ENCODE measurements at regions not wholly inside any gene's neighbourhood (a gene's known extent, or its start where the extent isn't known, plus 50 kb on each side); places are given as distances from the start of the nearest gene placed in this dataset.
A peak's percentile ranks its signal among the peaks of the same experiment; 100 is the strongest.

DNA sequence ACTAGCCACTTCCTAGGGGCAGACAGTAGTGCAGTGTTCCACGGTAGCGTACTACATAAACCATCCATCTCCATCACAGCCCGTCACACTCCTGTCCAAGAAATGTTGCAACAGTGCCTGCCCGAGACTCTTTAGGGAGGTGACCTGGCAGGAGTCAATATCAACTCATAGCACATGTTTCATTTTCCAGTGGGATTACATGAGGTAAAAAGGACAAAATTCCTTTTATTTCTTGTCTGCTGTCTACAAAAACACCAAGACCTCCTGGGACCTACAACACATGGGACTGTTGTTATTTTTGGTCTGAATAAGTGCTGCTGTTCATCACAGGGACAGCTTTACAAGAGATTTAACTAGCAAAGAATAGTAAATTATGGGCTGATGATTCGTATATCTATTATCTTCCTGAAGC is 99.9 kb downstream of the MPP7 start (continued):
- TF ChIP-seq, protein P1, sequence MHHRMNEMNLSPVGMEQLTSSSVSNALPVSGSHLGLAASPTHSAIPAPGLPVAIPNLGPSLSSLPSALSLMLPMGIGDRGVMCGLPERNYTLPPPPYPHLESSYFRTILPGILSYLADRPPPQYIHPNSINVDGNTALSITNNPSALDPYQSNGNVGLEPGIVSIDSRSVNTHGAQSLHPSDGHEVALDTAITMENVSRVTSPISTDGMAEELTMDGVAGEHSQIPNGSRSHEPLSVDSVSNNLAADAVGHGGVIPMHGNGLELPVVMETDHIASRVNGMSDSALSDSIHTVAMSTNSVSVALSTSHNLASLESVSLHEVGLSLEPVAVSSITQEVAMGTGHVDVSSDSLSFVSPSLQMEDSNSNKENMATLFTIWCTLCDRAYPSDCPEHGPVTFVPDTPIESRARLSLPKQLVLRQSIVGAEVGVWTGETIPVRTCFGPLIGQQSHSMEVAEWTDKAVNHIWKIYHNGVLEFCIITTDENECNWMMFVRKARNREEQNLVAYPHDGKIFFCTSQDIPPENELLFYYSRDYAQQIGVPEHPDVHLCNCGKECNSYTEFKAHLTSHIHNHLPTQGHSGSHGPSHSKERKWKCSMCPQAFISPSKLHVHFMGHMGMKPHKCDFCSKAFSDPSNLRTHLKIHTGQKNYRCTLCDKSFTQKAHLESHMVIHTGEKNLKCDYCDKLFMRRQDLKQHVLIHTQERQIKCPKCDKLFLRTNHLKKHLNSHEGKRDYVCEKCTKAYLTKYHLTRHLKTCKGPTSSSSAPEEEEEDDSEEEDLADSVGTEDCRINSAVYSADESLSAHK (tag by site-specific recombination; IDR thresholded peaks at IDR 0.05), result peak; percentile 88
- TF ChIP-seq ZNF394 (tag by site-specific recombination; IDR thresholded peaks at IDR 0.05; ENCODE audit: borderline replicate concordance) (no peak), ZNF221 (tag by site-specific recombination; IDR thresholded peaks at IDR 0.05; ENCODE audit: borderline replicate concordance) (no peak), TCF7L2 (IDR thresholded peaks at IDR 0.05; ENCODE audit: borderline replicate concordance, low read depth, low read length) (0 out of 2 replicates have a peak, but pooled peaks have one; percentile 39), MEIS1 (CRISPR knock-in tag; IDR thresholded peaks at IDR 0.05; ENCODE audit: borderline replicate concordance) (no peak), ZNF223 (tag by site-specific recombination; IDR thresholded peaks at IDR 0.05) (no peak), ZNF76 (tag by site-specific recombination; IDR thresholded peaks at IDR 0.05; ENCODE audit: borderline replicate concordance, low read depth) (no peak), OSR2 (tag by site-specific recombination; IDR thresholded peaks at IDR 0.05) (peak; percentile 98), ZNF366 (tag by site-specific recombination; conservative IDR thresholded peaks at IDR 0.05) (peak; percentile 62), ZNF830 (tag by site-specific recombination; IDR thresholded peaks at IDR 0.05; ENCODE audit: low read depth) (no peak), SCRT1 (tag by site-specific recombination; IDR thresholded peaks at IDR 0.05; ENCODE audit: borderline replicate concordance) (peak; percentile 21; the same call in 1 of the 2 replicates), ZNF2 (tag by site-specific recombination; IDR thresholded peaks at IDR 0.05) (0 out of 2 replicates have a peak, but pooled peaks have one; percentile 20)
- TF ChIP-seq, protein P2, sequence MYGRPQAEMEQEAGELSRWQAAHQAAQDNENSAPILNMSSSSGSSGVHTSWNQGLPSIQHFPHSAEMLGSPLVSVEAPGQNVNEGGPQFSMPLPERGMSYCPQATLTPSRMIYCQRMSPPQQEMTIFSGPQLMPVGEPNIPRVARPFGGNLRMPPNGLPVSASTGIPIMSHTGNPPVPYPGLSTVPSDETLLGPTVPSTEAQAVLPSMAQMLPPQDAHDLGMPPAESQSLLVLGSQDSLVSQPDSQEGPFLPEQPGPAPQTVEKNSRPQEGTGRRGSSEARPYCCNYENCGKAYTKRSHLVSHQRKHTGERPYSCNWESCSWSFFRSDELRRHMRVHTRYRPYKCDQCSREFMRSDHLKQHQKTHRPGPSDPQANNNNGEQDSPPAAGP (tag by site-specific recombination; IDR thresholded peaks at IDR 0.05), result no peak
- TF ChIP-seq, protein P3, sequence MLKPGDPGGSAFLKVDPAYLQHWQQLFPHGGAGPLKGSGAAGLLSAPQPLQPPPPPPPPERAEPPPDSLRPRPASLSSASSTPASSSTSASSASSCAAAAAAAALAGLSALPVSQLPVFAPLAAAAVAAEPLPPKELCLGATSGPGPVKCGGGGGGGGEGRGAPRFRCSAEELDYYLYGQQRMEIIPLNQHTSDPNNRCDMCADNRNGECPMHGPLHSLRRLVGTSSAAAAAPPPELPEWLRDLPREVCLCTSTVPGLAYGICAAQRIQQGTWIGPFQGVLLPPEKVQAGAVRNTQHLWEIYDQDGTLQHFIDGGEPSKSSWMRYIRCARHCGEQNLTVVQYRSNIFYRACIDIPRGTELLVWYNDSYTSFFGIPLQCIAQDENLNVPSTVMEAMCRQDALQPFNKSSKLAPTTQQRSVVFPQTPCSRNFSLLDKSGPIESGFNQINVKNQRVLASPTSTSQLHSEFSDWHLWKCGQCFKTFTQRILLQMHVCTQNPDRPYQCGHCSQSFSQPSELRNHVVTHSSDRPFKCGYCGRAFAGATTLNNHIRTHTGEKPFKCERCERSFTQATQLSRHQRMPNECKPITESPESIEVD (tag by site-specific recombination; IDR thresholded peaks at IDR 0.05), result peak; percentile 96
- TF ChIP-seq, protein P4, sequence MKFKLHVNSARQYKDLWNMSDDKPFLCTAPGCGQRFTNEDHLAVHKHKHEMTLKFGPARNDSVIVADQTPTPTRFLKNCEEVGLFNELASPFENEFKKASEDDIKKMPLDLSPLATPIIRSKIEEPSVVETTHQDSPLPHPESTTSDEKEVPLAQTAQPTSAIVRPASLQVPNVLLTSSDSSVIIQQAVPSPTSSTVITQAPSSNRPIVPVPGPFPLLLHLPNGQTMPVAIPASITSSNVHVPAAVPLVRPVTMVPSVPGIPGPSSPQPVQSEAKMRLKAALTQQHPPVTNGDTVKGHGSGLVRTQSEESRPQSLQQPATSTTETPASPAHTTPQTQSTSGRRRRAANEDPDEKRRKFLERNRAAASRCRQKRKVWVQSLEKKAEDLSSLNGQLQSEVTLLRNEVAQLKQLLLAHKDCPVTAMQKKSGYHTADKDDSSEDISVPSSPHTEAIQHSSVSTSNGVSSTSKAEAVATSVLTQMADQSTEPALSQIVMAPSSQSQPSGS (tag by site-specific recombination; IDR thresholded peaks at IDR 0.05; ENCODE audit: low read depth), result peak; percentile 60; the same call in 1 of the 2 replicates

DNA sequence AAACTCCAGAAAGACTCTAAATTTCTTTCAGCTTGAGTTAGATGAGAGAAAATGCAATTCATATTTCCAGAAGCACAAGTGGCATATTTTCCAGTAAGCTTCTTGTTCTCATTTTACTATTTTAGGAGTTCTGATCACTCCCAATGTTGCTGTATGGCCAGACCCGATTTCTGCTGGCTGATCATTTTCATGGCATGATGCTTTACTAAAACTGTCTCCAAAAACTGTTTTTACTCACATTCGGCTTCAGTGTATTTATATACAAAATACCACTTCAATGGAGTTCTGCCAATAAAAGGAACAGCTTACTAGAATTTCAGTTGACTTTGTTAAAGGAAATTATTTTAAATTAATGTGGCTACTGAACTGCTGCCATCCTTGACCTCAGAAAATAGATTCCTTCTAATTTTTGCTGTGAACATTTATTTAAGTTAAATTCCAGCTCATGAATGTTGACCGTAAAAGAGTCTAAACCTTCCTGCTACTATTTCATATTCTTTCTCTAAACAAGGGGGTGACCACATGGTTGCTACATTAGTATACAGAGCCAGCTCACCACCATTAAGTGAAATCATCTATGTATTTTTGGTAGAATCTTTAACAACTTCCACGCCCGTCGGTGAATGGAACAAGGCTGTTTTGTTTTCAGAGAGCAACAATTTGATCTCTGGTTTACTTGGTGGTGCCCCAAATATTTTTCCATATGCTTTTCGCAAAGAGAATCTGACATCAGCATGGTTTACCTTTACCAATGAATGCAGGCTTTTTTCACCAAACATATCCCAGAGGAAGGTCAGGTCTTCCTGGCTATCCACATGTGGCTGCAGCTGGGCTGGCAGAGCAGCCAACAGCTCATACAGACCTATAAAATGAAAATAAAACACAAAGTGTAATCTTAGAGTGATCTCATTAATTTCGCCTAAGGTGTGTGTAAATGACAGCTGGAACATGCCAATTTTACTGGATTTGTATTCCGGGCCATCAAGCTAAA is 101.2 kb downstream of the MPP7 start:
- no peak overlapping the region for H3K4me3 ChIP-seq (ENCODE audit: low read depth, low read length)
- ChIA-PET CTCF (interaction anchor here (1.0 kb wide), 1 partner anchor 42 kb away, joined by 8 read pairs; no protein-coding TSS in a partner anchor), POLR2A (no interaction called here)
- H3K4me1 ChIP-seq (ENCODE audit: control insufficient read depth, insufficient read depth, low read length), result peaks cover 12% of the 10 kb centered on the region
- H3K9me3 ChIP-seq (ENCODE audit: control insufficient read depth, insufficient read depth, low read depth, low read length), result no peaks in the 10 kb centered on the region
- TF ChIP-seq ZNF596 (tag by site-specific recombination; IDR thresholded peaks at IDR 0.05) (no peak), FEZF1 (tag by site-specific recombination; IDR thresholded peaks at IDR 0.05) (0 out of 2 replicates have a peak, but pooled peaks have one; percentile 7), ZBTB7A (tag by site-specific recombination; IDR thresholded peaks at IDR 0.05; ENCODE audit: low read depth) (no peak), ZNF677 (tag by site-specific recombination; IDR thresholded peaks at IDR 0.05) (no peak)
- no peak overlapping the region; the same call in 1 of the 2 replicates for H3K27ac ChIP-seq (ENCODE audit: extremely low read depth, low read depth, low read length)
- no peaks in the 10 kb centered on the region for H3K36me3 ChIP-seq (ENCODE audit: control insufficient read depth in 2 of 2, insufficient read depth in 1 of 2, low read length in 2 of 2)
